Fibroblast of mammary gland (primary cell): ENCODE measurements at regions not wholly inside any gene's neighbourhood (a gene's known extent, or its start where the extent isn't known, plus 50 kb on each side); places are given as distances from the start of the nearest gene placed in this dataset.

Experiments used
- DNase-seq: peaks from one replicate; pipeline ENCODE4 v3.0.0-alpha.2; 2010; ENCODE audit warnings: low read depth
- H3K4me3 ChIP-seq: 2 replicates; pipeline ENCODE4 v1.5.1; 2011; ENCODE audit warnings: low read depth, mild to moderate bottlenecking, low read length, moderate library complexity; ENCODE audit not compliant: control insufficient read depth
- TF ChIP-seq, protein P1 (sequence below): conservative IDR thresholded peaks from 2 replicates; pipeline ENCODE4 v1.5.1; 2011; ENCODE audit warnings: low read depth, low read length, inconsistent platforms; ENCODE audit not compliant: control insufficient read depth, insufficient read depth

DNA sequence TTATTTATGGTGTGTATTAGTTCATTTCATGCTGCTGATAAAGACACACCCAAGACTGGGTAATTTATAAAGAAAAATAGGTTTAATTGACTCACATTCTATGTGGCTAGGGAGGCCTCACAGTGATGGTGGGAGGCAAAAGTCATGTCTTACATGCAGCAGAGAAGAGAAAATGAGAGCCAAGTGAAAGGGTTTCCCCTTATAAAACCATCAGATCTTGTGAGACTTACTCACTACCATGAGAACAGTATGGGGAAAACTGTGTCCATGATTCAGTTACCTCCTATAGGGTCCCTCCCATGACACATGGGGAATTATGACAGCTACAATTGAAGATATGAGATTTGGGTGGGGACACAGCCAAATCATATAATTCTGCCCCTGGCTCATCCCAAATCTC is 150.0 kb upstream of the AHI1 start:
- no peak for DNase-seq
- TF ChIP-seq, protein P1, sequence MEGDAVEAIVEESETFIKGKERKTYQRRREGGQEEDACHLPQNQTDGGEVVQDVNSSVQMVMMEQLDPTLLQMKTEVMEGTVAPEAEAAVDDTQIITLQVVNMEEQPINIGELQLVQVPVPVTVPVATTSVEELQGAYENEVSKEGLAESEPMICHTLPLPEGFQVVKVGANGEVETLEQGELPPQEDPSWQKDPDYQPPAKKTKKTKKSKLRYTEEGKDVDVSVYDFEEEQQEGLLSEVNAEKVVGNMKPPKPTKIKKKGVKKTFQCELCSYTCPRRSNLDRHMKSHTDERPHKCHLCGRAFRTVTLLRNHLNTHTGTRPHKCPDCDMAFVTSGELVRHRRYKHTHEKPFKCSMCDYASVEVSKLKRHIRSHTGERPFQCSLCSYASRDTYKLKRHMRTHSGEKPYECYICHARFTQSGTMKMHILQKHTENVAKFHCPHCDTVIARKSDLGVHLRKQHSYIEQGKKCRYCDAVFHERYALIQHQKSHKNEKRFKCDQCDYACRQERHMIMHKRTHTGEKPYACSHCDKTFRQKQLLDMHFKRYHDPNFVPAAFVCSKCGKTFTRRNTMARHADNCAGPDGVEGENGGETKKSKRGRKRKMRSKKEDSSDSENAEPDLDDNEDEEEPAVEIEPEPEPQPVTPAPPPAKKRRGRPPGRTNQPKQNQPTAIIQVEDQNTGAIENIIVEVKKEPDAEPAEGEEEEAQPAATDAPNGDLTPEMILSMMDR, result no peak
- H3K4me3 ChIP-seq, result no peak overlapping the region

DNA sequence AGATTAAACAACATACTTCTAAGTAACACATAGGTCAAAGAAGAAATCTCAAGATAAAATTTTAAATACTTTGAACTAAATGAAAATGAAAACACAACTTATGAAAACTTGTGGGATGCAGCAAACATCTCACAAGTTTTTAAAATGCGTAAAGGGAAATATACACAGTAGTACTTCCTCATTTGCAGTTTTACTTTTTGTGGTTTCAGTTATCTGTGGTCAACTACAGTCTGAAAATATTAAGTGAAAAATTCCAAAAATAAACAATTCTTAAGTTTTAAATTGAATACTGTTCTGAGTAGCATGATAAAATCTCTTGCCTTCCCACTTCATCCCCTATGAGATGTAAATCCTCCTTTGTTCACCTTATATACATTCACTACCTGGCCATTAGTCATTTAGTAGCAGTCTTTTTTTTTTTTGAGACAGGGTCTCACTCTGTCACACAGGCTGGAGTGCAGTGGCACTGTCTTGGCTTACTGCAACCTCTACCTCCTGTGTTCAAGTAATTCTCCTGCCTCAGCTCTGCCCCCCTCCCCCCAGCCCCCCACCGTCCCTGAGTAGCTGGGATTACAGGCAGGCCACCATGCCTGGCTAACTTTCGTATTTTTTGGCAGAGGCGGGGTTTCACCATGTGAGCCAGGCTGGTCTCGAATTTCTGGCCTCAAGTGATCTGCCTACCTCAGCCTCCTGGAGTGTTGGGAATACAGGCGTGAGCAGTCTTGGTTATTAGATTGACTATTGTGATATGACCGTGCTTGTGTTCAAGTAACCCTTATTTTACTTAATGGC is 154.6 kb upstream of the AHI1 start:
- TF ChIP-seq, protein P1, result no peak
- DNase-seq, result no peak

DNA sequence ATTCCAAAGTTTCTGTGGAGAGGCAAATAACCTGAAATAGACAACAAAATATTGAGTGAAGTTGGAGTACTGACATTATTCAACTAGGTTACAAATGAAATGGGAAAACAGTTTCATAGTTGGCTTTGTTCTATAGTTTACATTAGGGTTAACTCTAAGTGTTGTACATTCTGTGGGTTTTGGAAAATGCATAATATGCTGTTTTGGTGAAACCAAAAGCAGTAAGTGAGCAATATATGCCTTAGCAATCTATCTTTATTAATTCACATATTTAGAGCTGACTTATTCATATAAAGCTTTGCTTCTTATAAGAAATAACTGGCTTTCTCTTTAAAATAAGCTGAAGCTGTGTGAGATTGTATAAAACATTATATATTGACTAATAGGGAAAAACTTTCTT is 157.5 kb upstream of the AHI1 start:
- no peak overlapping the region for H3K4me3 ChIP-seq
- DNase-seq, result no peak
- TF ChIP-seq, protein P1, result no peak

More for the DNA sequence above, 154.6 kb upstream of the AHI1 start:
- H3K4me3 ChIP-seq, result no peak overlapping the region

DNA sequence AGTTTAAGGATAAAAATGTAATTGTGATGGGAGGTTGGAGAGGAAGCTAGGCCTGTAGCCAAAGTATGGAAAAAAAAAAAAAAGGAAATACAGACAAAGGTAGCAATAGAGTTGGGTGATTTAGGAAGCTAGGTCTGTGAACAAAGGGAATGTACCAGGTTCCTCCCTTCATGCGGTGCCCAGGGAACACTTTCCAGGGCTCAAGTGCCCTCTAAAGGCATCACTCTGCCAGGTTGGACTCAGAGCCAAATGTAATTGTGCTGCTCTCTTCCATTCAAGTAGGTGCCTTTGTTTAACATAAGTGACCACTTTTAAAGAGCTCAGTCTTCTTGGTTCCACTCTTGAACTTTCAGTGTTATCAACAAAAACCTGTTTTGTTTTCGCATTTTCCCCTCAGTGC is 159.7 kb upstream of the AHI1 start:
- no peak overlapping the region for H3K4me3 ChIP-seq
- DNase-seq, result no peak
- TF ChIP-seq, protein P1, result no peak

DNA sequence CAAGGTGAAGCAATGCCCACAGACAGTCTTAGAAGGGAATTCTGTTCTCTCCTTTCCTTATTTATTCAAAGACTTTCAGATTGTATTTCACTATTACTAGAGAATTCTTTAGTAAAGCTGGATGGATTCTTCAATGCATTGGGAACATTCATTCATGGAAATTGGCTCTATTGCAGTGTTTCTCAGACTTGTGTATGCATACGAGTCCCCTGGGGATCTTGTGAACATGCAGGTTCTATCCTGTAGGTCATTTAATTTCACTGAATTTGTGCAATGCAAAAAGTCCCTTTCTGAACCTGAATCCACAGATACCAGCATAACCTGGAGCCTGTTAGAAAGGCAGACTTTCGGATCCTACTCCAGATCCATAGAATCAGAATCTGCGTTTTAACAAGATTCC is 160.9 kb upstream of the AHI1 start:
- TF ChIP-seq, protein P1, result no peak
- H3K4me3 ChIP-seq, result no peak overlapping the region
- no peak for DNase-seq

DNA sequence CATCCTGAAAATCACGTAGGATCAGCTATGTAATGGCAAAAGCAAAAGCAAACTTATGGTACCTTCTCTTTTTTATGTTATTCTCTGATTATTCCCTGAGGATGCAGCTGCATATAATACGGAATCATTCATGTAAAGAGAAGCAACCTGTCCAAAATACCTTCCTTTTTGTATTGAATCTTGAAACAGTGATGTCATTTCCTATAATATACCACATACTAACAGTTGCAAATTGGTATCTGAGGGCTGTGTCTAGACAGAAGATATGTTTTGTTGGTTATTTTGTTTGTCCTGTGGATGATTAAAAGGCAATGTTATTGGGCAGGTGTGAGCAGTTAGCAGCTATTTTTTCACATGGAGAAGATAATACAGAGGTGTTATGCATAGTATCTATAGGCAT is 161.4 kb upstream of the AHI1 start:
- TF ChIP-seq, protein P1, result no peak
- no peak overlapping the region for H3K4me3 ChIP-seq
- DNase-seq, result no peak
